ENCODE measurements at regions not wholly inside any gene's neighbourhood (a gene's known extent, or its start where the extent isn't known, plus 50 kb on each side); places are given as distances from the start of the nearest gene placed in this dataset.
A peak's percentile ranks its signal among the peaks of the same experiment; 100 is the strongest.

DNA sequence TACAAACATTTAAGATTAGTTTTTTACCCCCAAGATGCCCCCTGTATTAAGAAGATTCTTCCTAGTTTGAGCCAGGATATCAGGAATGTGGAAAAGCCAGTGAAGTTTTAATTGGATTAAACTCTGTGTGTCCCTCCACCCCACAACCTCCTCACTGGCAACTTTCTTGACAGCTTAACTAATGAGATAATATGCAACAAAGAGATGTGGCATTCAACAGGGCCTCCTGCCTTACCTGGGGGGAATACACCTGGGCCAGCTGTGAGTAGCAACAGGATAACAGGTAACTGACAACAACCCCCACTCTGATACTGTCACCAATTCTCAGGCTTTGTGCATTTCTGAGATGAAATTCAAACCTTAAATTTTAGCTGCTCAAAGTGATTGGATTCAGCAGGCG, 512.3 kb downstream of the TFAP2B start:
- DNase-seq = no peak

DNA sequence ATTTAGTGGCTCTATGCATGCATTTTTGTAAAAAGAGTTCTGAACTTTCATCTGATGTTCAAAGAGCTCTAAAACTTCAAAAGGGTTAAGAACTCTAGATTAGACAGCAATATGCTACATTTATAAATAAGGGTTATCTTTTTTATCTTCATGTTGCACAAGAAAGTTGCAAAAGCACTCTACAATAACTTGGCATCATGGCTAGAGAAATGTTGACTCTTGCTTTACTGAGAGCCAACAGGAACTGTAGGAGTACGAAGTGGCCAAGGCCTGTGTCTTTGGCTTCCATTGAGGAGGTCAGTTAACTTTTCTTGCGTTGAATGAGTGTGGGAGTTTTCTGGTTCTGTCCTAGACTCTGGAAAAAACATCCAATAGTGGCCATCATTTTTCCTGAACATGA, 516.9 kb downstream of the TFAP2B start:
- no peak for DNase-seq

DNA sequence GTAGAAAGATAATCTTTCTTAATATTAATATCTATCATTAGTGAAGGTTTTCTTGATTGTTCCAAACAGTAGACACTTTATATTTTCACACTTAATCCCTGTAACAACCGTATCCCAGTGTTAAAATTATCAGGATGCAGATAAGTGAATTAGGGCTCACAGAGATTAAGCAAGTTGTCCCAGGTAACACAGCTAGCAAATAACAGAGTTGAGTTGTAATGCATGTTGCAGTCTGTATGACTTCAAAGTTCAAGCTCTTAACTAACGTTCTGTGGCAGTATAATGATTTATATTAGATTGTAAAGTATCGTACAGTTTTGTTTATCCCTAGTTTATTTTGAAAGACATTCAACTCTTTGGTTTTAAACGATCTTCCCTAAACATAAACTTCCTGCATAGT, 517.5 kb downstream of the TFAP2B start:
- DNase-seq = no peak

- no peak for DNase-seq
These were observed 518.6 kb downstream of the TFAP2B start for GRCh38 chr6:51337277-51337676.

- no peak for DNase-seq
These were observed 520.4 kb downstream of the TFAP2B start for GRCh38 chr6:51339108-51339507.

GRCh38 chr6:51339728-51340127, 521.1 kb downstream of the TFAP2B start:
- DNase-seq = no peak

GRCh38 chr6:51342393-51342792, 523.7 kb downstream of the TFAP2B start:
- no peak for DNase-seq

DNA sequence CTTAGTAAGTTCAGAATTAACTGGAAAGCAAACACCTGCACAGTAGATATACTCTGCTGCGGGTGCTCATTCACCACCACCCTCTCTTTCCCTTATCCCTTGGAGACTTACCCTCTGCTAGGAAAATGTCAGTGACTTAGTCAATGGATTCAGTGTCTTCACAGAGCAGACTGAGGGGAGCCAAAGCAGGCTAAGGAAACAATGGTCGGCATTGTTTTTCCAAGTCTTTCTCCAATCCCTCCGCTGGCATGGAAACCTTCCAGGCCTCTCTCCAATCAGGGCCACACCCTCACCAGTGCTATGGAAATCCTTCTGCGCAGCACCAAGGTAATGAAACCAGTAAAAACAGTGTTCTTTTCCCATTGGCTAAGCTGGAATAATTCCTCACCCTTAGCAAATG, 531.2 kb downstream of the TFAP2B start:
- DNase-seq = no peak

GRCh38 chr6:51350308-51350904, 531.7 kb downstream of the TFAP2B start:
- no peak for DNase-seq

- DNase-seq = no peak
These were observed 533.9 kb downstream of the TFAP2B start for GRCh38 chr6:51352506-51353029.

GRCh38 chr6:51360287-51360686, 541.6 kb downstream of the TFAP2B start:
- DNase-seq = no peak

GRCh38 chr6:51365566-51365965, 546.9 kb downstream of the TFAP2B start:
- no peak for DNase-seq

DNA sequence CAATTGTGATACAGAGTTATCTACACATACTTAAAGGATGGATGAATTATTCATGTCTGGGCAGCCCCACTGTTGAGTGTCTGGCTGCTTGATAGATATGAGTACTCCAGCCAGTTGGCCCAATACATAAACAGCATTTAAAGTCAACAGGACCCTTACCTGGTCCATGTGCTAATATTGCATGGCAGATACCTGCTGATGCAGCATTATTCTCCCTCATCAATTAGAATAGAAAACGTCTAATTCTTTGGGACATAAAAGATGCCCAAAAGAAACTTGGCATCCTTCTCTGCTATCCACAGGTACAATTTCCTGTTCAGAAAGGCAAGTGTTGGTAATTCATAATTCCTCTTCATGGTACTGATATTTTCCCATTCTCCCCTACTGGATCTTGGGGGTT, 550.8 kb downstream of the TFAP2B start:
- no peak for DNase-seq

- DNase-seq = no peak
These were observed 564.2 kb downstream of the TFAP2B start for GRCh38 chr6:51382847-51383246.

DNA sequence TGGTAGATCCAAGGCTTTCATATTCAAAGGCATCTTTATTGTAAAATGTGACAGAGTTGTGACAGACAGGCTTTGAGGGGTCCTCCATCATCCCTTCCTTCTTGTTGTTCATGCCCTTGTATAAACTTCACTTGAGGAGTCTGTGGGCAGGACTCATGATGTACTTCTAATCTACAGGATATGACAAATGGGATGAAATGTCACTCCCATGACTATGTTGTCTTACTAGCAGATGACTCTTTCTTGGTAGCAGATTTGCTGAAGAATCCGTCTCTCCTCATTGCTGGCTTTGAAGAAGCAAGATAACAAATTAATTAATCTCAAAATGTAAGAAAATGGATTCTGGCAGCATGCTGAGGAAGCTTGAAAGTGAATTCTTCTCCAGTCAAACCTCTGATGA, 566.1 kb downstream of the TFAP2B start:
- no peak for DNase-seq

GRCh38 chr6:51386347-51386836, 567.7 kb downstream of the TFAP2B start:
- DNase-seq = no peak

DNA sequence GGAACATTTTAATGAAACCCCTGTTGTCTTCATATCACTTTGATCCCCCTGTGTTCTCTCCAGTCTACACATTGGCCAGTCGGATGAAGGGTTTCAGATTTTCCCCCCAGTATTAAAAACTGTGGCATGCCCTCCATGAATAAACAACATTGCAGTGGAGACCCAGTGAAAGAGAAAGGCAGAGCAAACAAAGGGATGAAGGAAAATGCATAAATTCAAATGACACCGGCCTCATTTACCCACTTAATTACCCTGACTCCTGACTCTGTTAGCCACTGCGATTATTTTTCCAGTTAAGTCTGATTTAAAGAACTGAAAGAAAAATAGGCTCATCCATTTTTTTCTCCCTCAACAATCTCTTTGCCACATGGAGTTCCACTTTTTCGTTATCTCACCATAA, 569.2 kb downstream of the TFAP2B start:
- DNase-seq = no peak

- no peak for DNase-seq
These were observed 575.4 kb downstream of the TFAP2B start for GRCh38 chr6:51394061-51394460.

DNA sequence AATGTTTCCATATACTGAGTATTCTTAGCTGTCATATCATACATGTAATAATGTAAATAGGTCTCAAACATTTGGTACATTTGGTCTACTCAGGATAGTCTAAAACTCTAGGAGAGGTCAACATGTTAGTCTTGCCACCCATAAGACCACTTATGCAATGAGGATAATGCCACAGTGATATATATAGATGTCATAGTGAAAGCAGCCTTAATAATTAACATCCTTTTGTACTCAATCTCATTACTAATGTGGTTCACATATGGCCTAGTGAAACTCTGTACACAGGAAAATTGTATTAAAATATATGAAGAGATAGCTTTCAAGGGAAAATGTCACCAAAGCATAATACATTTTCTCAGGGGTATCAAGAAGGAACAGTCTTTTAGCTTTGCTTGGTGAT, 577.9 kb downstream of the TFAP2B start:
- no peak for DNase-seq

DNA sequence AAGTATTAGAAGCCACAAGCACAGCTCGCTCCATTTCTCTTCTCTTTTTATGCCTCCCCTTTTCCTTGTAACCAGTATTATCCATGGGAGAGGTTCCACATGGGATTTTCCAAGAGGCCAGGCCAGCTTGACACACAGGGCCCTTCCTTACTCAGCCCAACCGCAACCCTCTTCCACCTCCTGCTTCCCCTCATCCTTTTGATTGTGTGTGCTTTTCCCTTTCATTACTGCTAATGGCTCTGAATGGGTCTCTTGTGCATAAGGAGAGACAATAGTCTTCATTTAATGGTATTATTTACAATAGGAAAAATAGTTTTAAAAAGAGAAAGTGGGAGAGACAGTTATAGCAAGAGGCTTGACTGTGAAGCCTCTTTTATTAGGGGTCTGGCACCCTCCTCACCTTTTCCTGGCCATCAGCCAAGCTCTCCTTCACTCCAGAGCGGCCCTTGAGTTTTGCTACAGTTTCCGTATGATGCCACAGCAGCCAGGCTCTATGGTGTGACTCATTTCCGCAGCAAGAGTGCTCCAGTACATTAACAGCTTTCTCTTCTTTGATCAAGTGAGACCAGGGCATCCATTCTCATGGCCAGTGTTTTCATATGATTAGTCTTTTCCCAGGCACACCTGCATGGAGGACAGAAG, 579.5 kb downstream of the TFAP2B start:
- DNase-seq = peak; percentile 29

GRCh38 chr6:51398793-51399192, 580.1 kb downstream of the TFAP2B start:
- DNase-seq = no peak

- DNase-seq = no peak
These were observed 591.8 kb downstream of the TFAP2B start for GRCh38 chr6:51410453-51410852.

DNA sequence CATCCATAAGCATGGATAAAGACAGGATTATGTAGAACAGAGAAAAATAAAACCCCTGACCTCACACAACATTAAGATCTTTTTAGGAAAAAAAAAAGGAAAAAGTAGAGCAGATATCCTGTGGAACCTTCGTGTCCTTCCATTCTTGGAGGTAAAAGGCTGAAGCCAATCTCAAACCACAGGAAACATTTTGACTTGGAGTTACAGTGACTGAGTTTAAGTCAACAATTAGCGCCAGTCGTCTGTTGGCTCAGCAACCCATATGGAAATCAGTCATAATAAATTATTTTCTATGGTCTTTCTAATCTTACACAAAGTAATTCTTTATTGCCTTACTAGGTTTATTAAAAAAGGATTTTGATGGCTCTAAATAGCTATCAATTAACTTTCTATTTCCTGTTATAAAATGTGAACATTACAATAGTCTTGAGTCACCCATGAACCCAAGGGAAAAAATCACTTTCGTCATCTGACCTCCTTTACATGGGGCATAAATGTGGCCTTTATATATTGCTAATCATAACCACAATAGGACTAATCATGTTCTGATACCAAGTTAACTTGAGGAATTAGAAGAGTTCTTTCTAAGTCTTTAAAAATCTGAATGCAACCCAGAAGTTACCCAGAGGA, 592.9 kb downstream of the TFAP2B start:
- no peak for DNase-seq

- DNase-seq = no peak
These were observed 595.7 kb downstream of the TFAP2B start for GRCh38 chr6:51414361-51414760.
